ENCODE measurements at regions not wholly inside any gene's neighbourhood (a gene's known extent, or its start where the extent isn't known, plus 50 kb on each side); places are given as distances from the start of the nearest gene placed in this dataset.
"Not testable (repeated sequence)": the region's sequence is repeated elsewhere in the genome, so short reads cannot be mapped to it uniquely, and the experiment has no call there.

DNA sequence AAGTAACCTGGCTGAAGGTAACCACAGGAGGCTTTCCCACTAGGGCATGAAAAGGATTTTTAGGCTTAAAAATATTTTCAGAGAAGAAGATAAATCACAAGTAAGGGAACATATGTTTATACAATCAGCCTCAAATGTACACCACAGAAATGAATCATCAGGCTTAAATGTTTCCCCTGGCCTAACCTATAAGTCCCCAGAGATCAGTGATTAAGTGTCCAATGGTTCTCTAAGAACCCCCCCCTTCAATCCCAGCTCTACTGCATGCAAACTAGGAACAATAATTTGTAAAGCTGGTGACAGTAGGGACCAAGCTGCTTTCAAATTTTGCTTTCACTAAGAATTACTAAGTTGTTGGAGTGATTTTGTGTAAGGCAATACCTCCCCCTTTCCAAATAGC is 431.6 kb upstream of the LMCD1 start:
- Histone ChIP-seq H3K27me3 (ENCODE audit: control insufficient read depth in 1 of 2, insufficient read depth in 2 of 2, low read length in 2 of 2) (no peaks in the 10 kb centered on the region), H3K9ac (ENCODE audit: low read length in 2 of 2) (no peak overlapping the region), H3K4me1 (ENCODE audit: control insufficient read depth, insufficient read depth, low read length) (no peaks in the 10 kb centered on the region), H3K9me3 (ENCODE audit: control insufficient read depth in 2 of 2, low read length in 2 of 2) (peaks cover 0 to 4% of the 10 kb centered on the region in 2 donors), H3K36me3 (ENCODE audit: control insufficient read depth in 2 of 2, insufficient read depth in 2 of 2, low read length in 2 of 2) (no peaks in the 10 kb centered on the region), H3K4me3 (ENCODE audit: low read length in 2 of 2) (no peak overlapping the region), H3K27ac (ENCODE audit: low read length) (no peak overlapping the region)

- not testable (repeated sequence) for H3K9me3 ChIP-seq (ENCODE audit: control insufficient read depth in 2 of 2, low read length in 2 of 2); H3K27ac ChIP-seq (ENCODE audit: low read length); H3K4me1 ChIP-seq (ENCODE audit: control insufficient read depth, insufficient read depth, low read length); H3K36me3 ChIP-seq (ENCODE audit: control insufficient read depth in 2 of 2, insufficient read depth in 2 of 2, low read length in 2 of 2); H3K9ac ChIP-seq (ENCODE audit: low read length in 2 of 2); H3K27me3 ChIP-seq (ENCODE audit: control insufficient read depth in 1 of 2, insufficient read depth in 2 of 2, low read length in 2 of 2); H3K4me3 ChIP-seq (ENCODE audit: low read length in 2 of 2)
These were observed 426.9 kb upstream of the LMCD1 start for GRCh38 chr3:8074740-8075139.

DNA sequence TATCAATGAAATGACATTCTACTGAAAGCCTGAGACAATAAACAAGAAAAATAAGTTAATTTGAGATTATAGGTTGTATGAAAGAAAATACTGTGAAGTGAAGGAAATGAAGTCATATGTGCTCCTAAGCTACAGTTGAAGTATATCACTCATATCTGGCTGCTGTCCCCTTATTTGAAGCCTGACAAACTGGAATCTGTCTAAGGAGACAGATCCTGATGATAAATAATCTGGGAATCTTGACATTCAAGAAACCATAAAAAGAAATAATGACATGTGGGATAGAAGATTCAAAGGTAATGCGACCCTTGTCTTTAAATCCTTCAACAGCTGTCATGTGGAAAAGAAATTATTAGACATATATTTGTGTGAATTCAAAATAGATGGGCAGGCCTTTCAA is 424.5 kb upstream of the LMCD1 start:
- no peaks in the 10 kb centered on the region for H3K36me3 ChIP-seq (ENCODE audit: control insufficient read depth in 2 of 2, insufficient read depth in 2 of 2, low read length in 2 of 2)
- H3K4me3 ChIP-seq (ENCODE audit: low read length in 2 of 2): no peak overlapping the region
- H3K4me1 ChIP-seq (ENCODE audit: control insufficient read depth, insufficient read depth, low read length): no peaks in the 10 kb centered on the region
- no peak overlapping the region for H3K9ac ChIP-seq (ENCODE audit: low read length in 2 of 2)
- no peaks in the 10 kb centered on the region for H3K9me3 ChIP-seq (ENCODE audit: control insufficient read depth in 2 of 2, low read length in 2 of 2)
- H3K27me3 ChIP-seq (ENCODE audit: control insufficient read depth in 1 of 2, insufficient read depth in 2 of 2, low read length in 2 of 2): no peaks in the 10 kb centered on the region
- H3K27ac ChIP-seq (ENCODE audit: low read length): no peak overlapping the region

DNA sequence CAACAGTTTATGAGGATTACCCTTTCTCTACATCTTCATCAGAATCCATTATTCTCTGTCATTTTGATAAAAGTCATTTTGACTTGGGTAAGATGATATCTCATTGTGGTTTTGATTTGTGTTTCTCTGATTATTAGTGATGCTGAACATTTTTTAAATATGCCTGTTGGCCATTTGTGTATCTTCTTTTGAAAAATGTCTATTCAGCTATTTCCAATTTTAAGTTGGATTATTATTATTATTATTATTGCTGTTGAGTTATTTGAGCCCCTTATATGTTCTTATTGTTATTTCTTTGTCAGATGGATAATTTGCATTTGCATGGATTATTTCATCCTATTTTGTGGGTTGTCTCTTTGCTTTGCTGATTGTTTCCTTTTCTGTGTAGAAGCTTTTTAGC is 421.2 kb upstream of the LMCD1 start:
- H3K4me3 ChIP-seq (ENCODE audit: low read length in 2 of 2): no peak overlapping the region
- H3K36me3 ChIP-seq (ENCODE audit: control insufficient read depth in 2 of 2, insufficient read depth in 2 of 2, low read length in 2 of 2): no peaks in the 10 kb centered on the region
- no peaks in the 10 kb centered on the region for H3K9me3 ChIP-seq (ENCODE audit: control insufficient read depth in 2 of 2, low read length in 2 of 2)
- no peaks in the 10 kb centered on the region for H3K4me1 ChIP-seq (ENCODE audit: control insufficient read depth, insufficient read depth, low read length)
- no peaks in the 10 kb centered on the region for H3K27me3 ChIP-seq (ENCODE audit: control insufficient read depth in 1 of 2, insufficient read depth in 2 of 2, low read length in 2 of 2)
- H3K9ac ChIP-seq (ENCODE audit: low read length in 2 of 2): no peak overlapping the region
- no peak overlapping the region for H3K27ac ChIP-seq (ENCODE audit: low read length)

DNA sequence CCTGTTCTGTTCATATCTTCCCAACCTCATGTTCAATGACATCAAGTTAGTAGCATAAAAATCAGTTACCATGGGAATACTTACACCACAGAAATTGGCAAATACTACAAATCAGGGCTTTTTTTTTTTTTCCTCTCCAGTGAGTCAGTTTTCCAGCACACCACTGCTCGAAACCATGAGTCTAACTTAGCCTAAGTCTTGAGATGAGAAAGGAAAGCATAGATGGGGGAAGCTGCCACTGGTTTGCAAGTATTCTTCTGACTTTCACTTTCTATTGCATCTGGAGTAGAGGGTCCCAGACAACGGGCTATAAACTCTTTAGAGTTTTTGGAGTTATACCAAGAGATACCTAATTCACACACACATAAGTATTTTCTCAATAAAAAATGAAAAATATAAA is 416.1 kb upstream of the LMCD1 start:
- no peak overlapping the region for H3K27ac ChIP-seq (ENCODE audit: low read length)
- no peaks in the 10 kb centered on the region for H3K36me3 ChIP-seq (ENCODE audit: control insufficient read depth in 2 of 2, insufficient read depth in 2 of 2, low read length in 2 of 2)
- H3K27me3 ChIP-seq (ENCODE audit: control insufficient read depth in 1 of 2, insufficient read depth in 2 of 2, low read length in 2 of 2): no peaks in the 10 kb centered on the region
- no peaks in the 10 kb centered on the region for H3K9me3 ChIP-seq (ENCODE audit: control insufficient read depth in 2 of 2, low read length in 2 of 2)
- H3K4me1 ChIP-seq (ENCODE audit: control insufficient read depth, insufficient read depth, low read length): no peaks in the 10 kb centered on the region
- H3K4me3 ChIP-seq (ENCODE audit: low read length in 2 of 2): no peak overlapping the region
- H3K9ac ChIP-seq (ENCODE audit: low read length in 2 of 2): no peak overlapping the region

DNA sequence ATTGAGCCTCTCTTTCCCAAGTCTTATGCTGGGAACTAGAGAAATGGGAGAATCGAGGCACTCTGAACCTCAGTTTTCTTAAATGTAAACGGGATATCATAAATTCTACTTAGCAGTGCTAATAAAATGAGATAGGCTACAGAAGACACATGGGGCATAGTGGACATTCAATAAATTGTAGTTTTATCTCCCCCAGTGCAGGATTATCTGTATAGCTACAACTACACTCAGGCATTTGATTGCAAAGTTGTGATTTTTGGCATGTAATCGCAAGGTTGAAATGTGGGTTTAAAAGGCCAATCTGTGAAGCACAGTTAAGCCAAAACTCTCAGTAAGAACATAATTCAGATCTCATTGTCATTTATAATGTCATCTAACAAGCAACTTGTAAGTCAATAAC is 413.7 kb upstream of the LMCD1 start:
- Histone ChIP-seq H3K4me3 (ENCODE audit: low read length in 2 of 2) (no peak overlapping the region), H3K27me3 (ENCODE audit: control insufficient read depth in 1 of 2, insufficient read depth in 2 of 2, low read length in 2 of 2) (no peaks in the 10 kb centered on the region), H3K9ac (ENCODE audit: low read length in 2 of 2) (no peak overlapping the region), H3K36me3 (ENCODE audit: control insufficient read depth in 2 of 2, insufficient read depth in 2 of 2, low read length in 2 of 2) (no peaks in the 10 kb centered on the region), H3K27ac (ENCODE audit: low read length) (no peak overlapping the region), H3K4me1 (ENCODE audit: control insufficient read depth, insufficient read depth, low read length) (no peaks in the 10 kb centered on the region), H3K9me3 (ENCODE audit: control insufficient read depth in 2 of 2, low read length in 2 of 2) (no peaks in the 10 kb centered on the region)

- H3K9me3 ChIP-seq (ENCODE audit: control insufficient read depth in 2 of 2, low read length in 2 of 2): no peaks in the 10 kb centered on the region
- H3K9ac ChIP-seq (ENCODE audit: low read length in 2 of 2): no peak overlapping the region
- H3K27me3 ChIP-seq (ENCODE audit: control insufficient read depth in 1 of 2, insufficient read depth in 2 of 2, low read length in 2 of 2): no peaks in the 10 kb centered on the region
- H3K4me1 ChIP-seq (ENCODE audit: control insufficient read depth, insufficient read depth, low read length): no peaks in the 10 kb centered on the region
- no peak overlapping the region for H3K27ac ChIP-seq (ENCODE audit: low read length)
- H3K36me3 ChIP-seq (ENCODE audit: control insufficient read depth in 2 of 2, insufficient read depth in 2 of 2, low read length in 2 of 2): no peaks in the 10 kb centered on the region
- no peak overlapping the region for H3K4me3 ChIP-seq (ENCODE audit: low read length in 2 of 2)
These were observed 407.2 kb upstream of the LMCD1 start for GRCh38 chr3:8094415-8094814.

DNA sequence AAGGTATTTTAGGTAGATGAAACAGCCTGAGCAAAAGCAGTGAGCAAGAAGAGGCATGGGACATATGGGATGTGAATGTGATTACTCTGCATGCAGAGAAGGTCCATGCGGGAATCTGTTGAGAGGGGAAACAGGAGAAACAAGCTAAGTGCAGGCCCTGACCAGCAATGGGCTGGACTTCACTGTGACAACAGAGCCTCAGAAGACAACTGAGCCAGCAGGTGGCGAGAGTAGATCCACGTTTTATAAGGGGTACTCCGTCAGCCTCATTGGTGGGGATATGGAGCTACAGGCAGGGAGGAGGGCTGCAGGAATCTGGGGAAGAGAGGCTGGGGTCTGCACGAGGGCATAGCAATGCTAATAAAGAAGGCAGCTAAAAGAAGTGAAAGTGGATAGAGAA is 405.9 kb upstream of the LMCD1 start:
- H3K27ac ChIP-seq (ENCODE audit: low read length): no peak overlapping the region
- no peak overlapping the region for H3K4me3 ChIP-seq (ENCODE audit: low read length in 2 of 2)
- no peaks in the 10 kb centered on the region for H3K27me3 ChIP-seq (ENCODE audit: control insufficient read depth in 1 of 2, insufficient read depth in 2 of 2, low read length in 2 of 2)
- no peaks in the 10 kb centered on the region for H3K36me3 ChIP-seq (ENCODE audit: control insufficient read depth in 2 of 2, insufficient read depth in 2 of 2, low read length in 2 of 2)
- no peaks in the 10 kb centered on the region for H3K4me1 ChIP-seq (ENCODE audit: control insufficient read depth, insufficient read depth, low read length)
- no peaks in the 10 kb centered on the region for H3K9me3 ChIP-seq (ENCODE audit: control insufficient read depth in 2 of 2, low read length in 2 of 2)
- no peak overlapping the region for H3K9ac ChIP-seq (ENCODE audit: low read length in 2 of 2)

DNA sequence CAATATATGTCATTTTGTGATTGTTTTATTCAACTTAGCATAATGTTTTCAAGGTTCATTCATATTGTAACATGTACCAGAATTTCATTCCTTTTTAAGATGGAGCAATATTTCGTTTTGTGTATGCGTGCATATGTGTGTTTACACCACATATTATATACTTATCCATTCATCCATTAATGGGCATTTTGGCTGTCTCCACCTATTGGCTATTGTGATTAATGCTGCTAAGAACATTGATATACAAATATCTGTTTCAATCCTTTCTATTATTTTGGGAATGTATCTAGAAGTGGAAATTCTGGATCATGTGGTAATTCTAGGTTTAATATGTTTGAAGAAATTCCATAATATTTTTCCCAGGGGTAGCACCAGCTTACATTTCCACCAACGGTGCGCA is 403.9 kb upstream of the LMCD1 start:
- no peaks in the 10 kb centered on the region for H3K9me3 ChIP-seq (ENCODE audit: control insufficient read depth in 2 of 2, low read length in 2 of 2)
- H3K27me3 ChIP-seq (ENCODE audit: control insufficient read depth in 1 of 2, insufficient read depth in 2 of 2, low read length in 2 of 2): no peaks in the 10 kb centered on the region
- no peaks in the 10 kb centered on the region for H3K36me3 ChIP-seq (ENCODE audit: control insufficient read depth in 2 of 2, insufficient read depth in 2 of 2, low read length in 2 of 2)
- H3K4me3 ChIP-seq (ENCODE audit: low read length in 2 of 2): no peak overlapping the region
- no peaks in the 10 kb centered on the region for H3K4me1 ChIP-seq (ENCODE audit: control insufficient read depth, insufficient read depth, low read length)
- H3K9ac ChIP-seq (ENCODE audit: low read length in 2 of 2): no peak overlapping the region
- no peak overlapping the region for H3K27ac ChIP-seq (ENCODE audit: low read length)

- H3K27me3 ChIP-seq (ENCODE audit: control insufficient read depth in 1 of 2, insufficient read depth in 2 of 2, low read length in 2 of 2): no peaks in the 10 kb centered on the region
- no peak overlapping the region for H3K4me3 ChIP-seq (ENCODE audit: low read length in 2 of 2)
- H3K36me3 ChIP-seq (ENCODE audit: control insufficient read depth in 2 of 2, insufficient read depth in 2 of 2, low read length in 2 of 2): no peaks in the 10 kb centered on the region
- no peak overlapping the region for H3K27ac ChIP-seq (ENCODE audit: low read length)
- H3K4me1 ChIP-seq (ENCODE audit: control insufficient read depth, insufficient read depth, low read length): no peaks in the 10 kb centered on the region
- no peaks in the 10 kb centered on the region for H3K9me3 ChIP-seq (ENCODE audit: control insufficient read depth in 2 of 2, low read length in 2 of 2)
- no peak overlapping the region for H3K9ac ChIP-seq (ENCODE audit: low read length in 2 of 2)
These were observed 397.7 kb upstream of the LMCD1 start for GRCh38 chr3:8103954-8104353.

GRCh38 chr3:8106921-8107320 is 394.7 kb upstream of the LMCD1 start:
- Histone ChIP-seq H3K4me3 (ENCODE audit: low read length in 2 of 2) (no peak overlapping the region), H3K27me3 (ENCODE audit: control insufficient read depth in 1 of 2, insufficient read depth in 2 of 2, low read length in 2 of 2) (no peaks in the 10 kb centered on the region), H3K4me1 (ENCODE audit: control insufficient read depth, insufficient read depth, low read length) (no peaks in the 10 kb centered on the region), H3K9ac (ENCODE audit: low read length in 2 of 2) (no peak overlapping the region), H3K27ac (ENCODE audit: low read length) (no peak overlapping the region), H3K9me3 (ENCODE audit: control insufficient read depth in 2 of 2, low read length in 2 of 2) (no peaks in the 10 kb centered on the region), H3K36me3 (ENCODE audit: control insufficient read depth in 2 of 2, insufficient read depth in 2 of 2, low read length in 2 of 2) (no peaks in the 10 kb centered on the region)

All from stomach smooth muscle (tissue), 2 donors.